GM12865 (cell line): ENCODE measurements at regions not wholly inside any gene's neighbourhood (a gene's known extent, or its start where the extent isn't known, plus 50 kb on each side); places are given as distances from the start of the nearest gene placed in this dataset.

Experiments
- DNase-seq: peaks from one replicate; pipeline ENCODE4 v3.0.0; 2010; ENCODE audit warnings: low read depth
- H3K4me3 ChIP-seq: 2 replicates; pipeline ENCODE4 v1.5.1; 2011; ENCODE audit warnings: mild to moderate bottlenecking, low read depth, low read length, control low read depth
- CTCF ChIP-seq: IDR thresholded peaks from 2 replicates; pipeline ENCODE4 v1.5.1; 2011; ENCODE audit warnings: low read length, control low read depth, low read depth, inconsistent platforms; ENCODE audit not compliant: insufficient read depth; ENCODE audit errors: missing control alignments

DNA sequence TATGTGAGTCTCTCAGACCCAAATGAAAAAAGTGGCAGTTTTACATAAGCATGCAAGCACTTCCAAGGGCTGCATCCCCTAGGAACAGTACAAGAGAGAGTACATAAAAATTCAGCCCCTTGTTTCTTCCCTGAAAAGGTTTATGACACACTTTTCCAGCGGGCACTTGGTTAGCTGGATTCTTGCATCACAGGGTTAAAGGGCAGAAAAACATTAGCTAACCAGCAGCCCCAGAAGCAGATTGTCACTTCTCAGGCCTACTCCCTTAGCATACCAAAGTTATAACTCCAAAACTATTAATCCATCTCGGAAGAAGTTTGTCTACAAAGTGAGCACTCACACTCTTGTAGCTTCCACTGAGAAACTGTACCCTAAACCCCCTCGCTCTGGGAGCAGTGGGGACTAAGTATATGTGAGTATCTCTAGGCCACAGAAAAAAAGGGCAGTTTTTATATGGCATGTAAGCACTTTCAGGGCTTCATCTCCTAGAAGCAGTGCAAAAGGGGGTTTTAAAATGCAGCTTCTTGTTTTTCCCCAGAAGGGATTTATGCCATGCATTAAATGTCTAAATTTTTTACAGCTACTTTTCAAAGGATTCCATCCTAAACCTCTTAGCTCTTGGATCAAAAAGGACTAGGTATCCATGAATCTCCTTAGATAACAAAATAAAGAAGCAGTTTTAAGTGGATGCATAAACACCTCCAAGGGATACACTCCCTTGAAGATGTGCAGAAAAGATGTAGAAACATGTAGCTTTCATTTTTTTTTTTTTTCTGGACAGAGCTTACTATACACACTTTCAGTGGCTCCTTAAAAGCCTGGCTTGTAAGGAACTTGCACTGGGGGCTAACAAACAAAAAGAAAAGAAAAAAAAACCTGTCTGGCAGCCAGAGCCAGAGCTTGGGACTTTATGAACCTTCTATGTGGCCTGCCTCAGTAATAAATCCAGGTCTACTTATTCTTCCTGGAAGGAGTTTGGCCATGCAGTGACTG lies 956.7 kb downstream of the CCSER2 start:
- TF ChIP-seq CTCF, result no peak
- H3K4me3 ChIP-seq, result no peak overlapping the region
- DNase-seq, result no peak

DNA sequence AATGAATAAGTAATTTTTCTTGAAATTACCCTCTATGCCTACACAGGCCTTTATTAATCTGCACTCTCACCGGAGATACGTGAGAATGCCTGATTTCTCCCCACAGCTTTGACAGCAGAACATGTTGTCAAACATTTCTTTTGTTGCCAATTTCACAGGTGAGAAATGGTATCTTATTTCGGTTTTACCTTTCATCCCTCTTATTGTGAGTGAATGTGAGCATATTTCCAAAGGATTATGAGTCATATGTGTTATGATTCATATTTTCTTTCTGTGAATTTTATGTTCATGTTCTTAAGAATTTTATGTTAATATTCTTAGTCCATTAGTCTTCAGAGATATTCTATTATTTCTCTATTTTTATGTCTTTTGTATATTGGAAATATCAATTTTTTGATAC lies 965.1 kb downstream of the CCSER2 start:
- no peak overlapping the region for H3K4me3 ChIP-seq
- no peak for DNase-seq
- no peak for TF ChIP-seq CTCF

DNA sequence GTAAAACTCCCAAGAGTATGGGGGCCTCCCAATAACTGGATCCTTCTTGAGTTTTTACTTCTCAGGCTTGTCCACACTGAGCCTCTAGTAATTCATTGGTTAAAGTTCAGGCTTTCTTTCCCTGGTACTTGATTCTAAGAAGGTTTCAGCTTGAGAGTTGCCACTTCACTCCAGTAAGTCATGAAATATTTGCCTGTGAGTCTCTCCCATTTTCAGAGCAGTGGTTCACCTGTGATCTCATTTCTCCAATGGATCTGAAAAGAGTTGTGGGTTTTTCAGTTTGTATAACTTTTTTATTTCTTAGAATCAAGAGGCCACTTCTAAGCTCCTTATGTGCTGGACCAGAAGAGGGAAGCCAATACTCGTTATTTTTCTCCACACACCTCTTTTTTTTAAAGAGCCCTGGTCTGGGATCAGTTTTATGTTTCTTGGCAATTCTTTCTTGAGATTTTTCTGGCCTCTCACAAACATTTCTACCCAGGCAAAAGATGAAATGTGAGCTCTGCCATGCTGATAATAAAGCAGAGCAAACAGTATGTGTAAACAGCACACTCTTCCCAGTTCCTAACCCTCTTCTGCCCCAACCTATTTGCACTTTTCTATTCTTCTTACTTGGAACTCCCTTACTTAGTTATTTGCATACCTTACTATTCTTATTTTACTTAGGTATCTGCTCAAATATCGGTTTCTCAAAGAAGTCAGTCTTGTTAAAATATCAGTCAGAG lies 983.4 kb downstream of the CCSER2 start:
- H3K4me3 ChIP-seq, result no peak overlapping the region
- no peak for TF ChIP-seq CTCF
- no peak for DNase-seq

GRCh38 chr10:85315657-85316056 lies 987.3 kb downstream of the CCSER2 start:
- no peak for TF ChIP-seq CTCF
- H3K4me3 ChIP-seq, result no peak overlapping the region
- DNase-seq, result no peak

- DNase-seq, result no peak
- H3K4me3 ChIP-seq, result no peak overlapping the region
- no peak for TF ChIP-seq CTCF
These were observed 987.9 kb downstream of the CCSER2 start for GRCh38 chr10:85316276-85316675.

- H3K4me3 ChIP-seq, result no peak overlapping the region
- DNase-seq, result no peak
- TF ChIP-seq CTCF, result peak; percentile 27
These were observed 989.4 kb downstream of the CCSER2 start for GRCh38 chr10:85317827-85318226.
